ENCODE measurements at regions not wholly inside any gene's neighbourhood (a gene's known extent, or its start where the extent isn't known, plus 50 kb on each side); places are given as distances from the start of the nearest gene placed in this dataset.
A peak's percentile ranks its signal among the peaks of the same experiment; 100 is the strongest.
"Not testable (repeated sequence)": the region's sequence is repeated elsewhere in the genome, so short reads cannot be mapped to it uniquely, and the experiment has no call there.

- FAIRE-seq, result no peak
Observed at GRCh38 chr4:111045992-111046391, 423.1 kb upstream of the PITX2 start.

GRCh38 chr4:111046811-111047210 lies 423.9 kb upstream of the PITX2 start:
- no peak for FAIRE-seq

GRCh38 chr4:111048316-111048715 lies 425.4 kb upstream of the PITX2 start:
- no peak for FAIRE-seq

GRCh38 chr4:111064342-111064993 lies 441.6 kb upstream of the PITX2 start:
- no peak for FAIRE-seq

GRCh38 chr4:111066001-111066400 lies 443.1 kb upstream of the PITX2 start:
- no peak for FAIRE-seq

- FAIRE-seq, result no peak
Observed at GRCh38 chr4:111066447-111066846, 443.6 kb upstream of the PITX2 start.

GRCh38 chr4:111066887-111067286 lies 444.0 kb upstream of the PITX2 start:
- no peak for FAIRE-seq

GRCh38 chr4:111068883-111069282 lies 446.0 kb upstream of the PITX2 start:
- FAIRE-seq, result no peak

- FAIRE-seq, result no peak
Observed at GRCh38 chr4:111070390-111070789, 447.5 kb upstream of the PITX2 start.

GRCh38 chr4:111074523-111075114 lies 451.7 kb upstream of the PITX2 start:
- FAIRE-seq, result no peak

GRCh38 chr4:111076299-111076698 lies 453.4 kb upstream of the PITX2 start:
- not testable (repeated sequence) for FAIRE-seq

- FAIRE-seq, result no peak
Observed at GRCh38 chr4:111108153-111108552, 485.3 kb upstream of the PITX2 start.

GRCh38 chr4:111113591-111113990 lies 490.7 kb upstream of the PITX2 start:
- no peak for FAIRE-seq

GRCh38 chr4:111115881-111116280 lies 493.0 kb upstream of the PITX2 start:
- no peak for FAIRE-seq

GRCh38 chr4:111120191-111120590 lies 497.3 kb upstream of the PITX2 start:
- no peak for FAIRE-seq

GRCh38 chr4:111126340-111126739 lies 503.5 kb upstream of the PITX2 start:
- no peak for FAIRE-seq

- no peak for FAIRE-seq
Observed at GRCh38 chr4:111127841-111128240, 505.0 kb upstream of the PITX2 start.

GRCh38 chr4:111128327-111128726 lies 505.4 kb upstream of the PITX2 start:
- no peak for FAIRE-seq

- FAIRE-seq, result peak; percentile 78
Observed at GRCh38 chr4:111136438-111136837, 513.6 kb upstream of the PITX2 start.

GRCh38 chr4:111136967-111137366 lies 514.1 kb upstream of the PITX2 start:
- FAIRE-seq, result no peak

GRCh38 chr4:111143510-111143909 lies 520.6 kb upstream of the PITX2 start:
- no peak for FAIRE-seq

- no peak for FAIRE-seq
Observed at GRCh38 chr4:111154934-111155333, 532.1 kb upstream of the PITX2 start.

- not testable (repeated sequence) for FAIRE-seq
Observed at GRCh38 chr4:111164556-111164955, 541.7 kb upstream of the PITX2 start.

GRCh38 chr4:111174331-111174730 lies 551.5 kb upstream of the PITX2 start:
- no peak for FAIRE-seq

GRCh38 chr4:111178231-111178630 lies 555.4 kb upstream of the PITX2 start:
- FAIRE-seq, result no peak

Data from TTC549 (cell line).